HG03097 (cell line): ENCODE measurements at regions not wholly inside any gene's neighbourhood (a gene's known extent, or its start where the extent isn't known, plus 50 kb on each side); places are given as distances from the start of the nearest gene placed in this dataset.

Experiments used
- ATAC-seq: cut with Tn5 transposase; IDR thresholded peaks from one replicate; pipeline ENCODE4 v1.9.1; 2021; ENCODE audit not compliant: unreplicated experiment, low FRiP score

DNA sequence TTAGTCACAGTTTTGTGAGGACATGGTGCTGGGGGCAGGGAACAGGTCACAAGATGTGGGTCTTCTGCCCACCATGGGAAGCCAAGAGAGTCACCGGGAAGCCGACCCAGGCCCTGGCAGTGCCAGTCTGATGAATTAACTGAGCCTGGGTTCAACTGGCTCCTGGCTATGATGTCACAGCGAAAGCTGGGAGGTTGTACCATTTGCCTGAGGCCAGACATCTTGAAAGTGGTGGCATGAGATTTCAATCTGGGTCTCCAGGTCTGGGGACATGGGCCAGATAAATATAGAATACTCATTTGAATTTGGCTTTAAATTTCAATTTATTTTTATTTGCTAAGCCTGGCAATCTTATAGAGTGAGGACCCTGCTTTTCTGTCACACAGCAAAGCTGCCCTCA, 280.9 kb downstream of the NSG2 start:
- no peak for ATAC-seq

DNA sequence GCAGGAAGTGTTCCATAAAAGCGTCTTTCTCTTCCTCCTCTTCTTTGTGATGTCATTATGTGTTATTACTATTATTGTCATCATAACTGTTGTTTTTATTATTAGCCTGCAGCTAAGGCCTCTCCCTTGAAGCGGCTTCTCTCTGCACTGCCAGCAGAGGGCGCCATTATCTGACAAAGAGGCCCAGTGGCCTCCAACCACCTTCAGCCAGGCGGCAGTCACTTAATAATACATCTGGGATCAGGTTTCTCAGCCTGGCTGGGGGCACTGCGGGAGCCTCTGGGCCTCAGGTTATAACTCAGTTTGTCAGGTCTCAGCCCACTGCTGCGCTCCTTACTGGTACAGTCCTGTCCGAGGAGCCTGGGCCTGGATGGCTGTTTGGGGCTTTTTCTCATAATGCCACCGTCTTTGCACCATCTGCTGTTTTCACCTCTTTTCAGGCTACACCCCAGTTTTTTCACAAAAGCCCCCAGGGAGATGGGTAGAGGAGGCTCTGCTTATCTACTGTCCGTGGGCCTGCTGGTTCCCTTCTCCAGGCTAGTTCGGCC, 281.9 kb downstream of the NSG2 start:
- no peak for ATAC-seq

DNA sequence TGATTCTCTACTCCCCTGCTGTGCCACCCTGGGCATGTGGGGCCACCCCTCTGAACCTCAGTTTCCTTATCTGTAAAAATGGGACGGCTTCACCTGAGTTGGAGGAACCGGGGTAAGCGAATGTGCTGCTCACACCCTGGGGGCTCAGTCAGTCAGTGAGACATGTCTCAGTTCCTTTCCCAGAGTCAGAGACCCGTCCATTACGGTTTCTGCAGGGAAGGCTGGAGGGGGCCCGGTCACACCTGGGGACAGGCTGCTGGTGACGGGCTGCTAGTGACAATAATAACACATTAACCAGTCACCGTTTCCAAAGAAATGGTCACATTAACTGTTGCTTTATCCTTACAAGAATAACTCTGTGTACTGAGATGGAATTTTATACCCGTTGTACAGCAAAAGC, 282.4 kb downstream of the NSG2 start:
- no peak for ATAC-seq

DNA sequence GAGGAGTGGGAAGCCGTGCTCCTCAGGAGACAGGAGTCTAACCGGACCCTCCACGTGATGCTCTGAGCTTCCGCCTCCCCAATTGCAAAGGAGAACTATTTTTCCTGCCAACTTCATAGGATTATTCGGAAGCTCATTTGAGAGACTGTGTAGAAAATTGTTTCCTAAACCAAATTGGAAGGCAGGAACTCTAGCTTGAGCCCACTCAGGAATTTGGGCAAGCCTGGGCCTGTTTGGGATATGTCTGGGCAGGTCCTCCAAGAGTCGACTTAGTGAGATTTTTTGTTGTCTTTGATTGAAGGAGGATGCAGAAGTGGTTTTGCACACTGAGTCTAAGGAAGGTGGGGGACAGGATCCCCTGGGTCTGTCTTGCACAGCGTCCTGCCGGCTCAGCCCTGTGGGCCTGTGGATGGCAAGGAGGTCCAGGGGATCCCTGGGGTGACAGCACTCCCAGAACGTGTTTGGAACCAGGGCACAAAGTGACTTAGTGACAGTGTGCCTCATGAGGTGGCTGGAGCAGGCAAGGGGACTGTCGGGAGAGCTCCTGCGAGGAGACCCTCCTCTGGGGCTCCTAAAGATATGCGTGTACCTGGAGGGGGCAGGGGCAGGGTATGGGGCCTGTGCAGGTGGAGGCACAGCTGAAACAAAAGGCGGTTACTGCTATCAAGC, 283.3 kb downstream of the NSG2 start:
- no peak for ATAC-seq

DNA sequence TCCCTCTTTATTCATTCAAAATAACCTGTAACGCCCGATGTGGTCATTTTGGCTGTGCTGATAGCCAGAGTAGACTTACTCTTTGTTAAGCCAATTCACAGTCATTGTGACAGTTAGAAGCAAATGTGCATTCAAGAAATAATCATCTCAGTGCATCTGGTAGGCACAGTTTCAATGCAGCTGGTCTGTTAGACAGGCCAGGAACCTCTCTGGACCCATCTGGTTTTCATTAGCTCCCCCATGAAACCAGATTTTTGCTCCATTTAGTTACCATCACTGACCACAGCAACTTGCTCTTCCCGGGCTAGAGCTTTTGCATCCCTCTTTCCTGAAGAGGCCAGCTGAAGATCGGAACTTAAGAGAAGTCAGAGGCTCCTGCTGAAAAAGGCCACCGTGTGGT, 284.2 kb downstream of the NSG2 start:
- ATAC-seq: no peak

DNA sequence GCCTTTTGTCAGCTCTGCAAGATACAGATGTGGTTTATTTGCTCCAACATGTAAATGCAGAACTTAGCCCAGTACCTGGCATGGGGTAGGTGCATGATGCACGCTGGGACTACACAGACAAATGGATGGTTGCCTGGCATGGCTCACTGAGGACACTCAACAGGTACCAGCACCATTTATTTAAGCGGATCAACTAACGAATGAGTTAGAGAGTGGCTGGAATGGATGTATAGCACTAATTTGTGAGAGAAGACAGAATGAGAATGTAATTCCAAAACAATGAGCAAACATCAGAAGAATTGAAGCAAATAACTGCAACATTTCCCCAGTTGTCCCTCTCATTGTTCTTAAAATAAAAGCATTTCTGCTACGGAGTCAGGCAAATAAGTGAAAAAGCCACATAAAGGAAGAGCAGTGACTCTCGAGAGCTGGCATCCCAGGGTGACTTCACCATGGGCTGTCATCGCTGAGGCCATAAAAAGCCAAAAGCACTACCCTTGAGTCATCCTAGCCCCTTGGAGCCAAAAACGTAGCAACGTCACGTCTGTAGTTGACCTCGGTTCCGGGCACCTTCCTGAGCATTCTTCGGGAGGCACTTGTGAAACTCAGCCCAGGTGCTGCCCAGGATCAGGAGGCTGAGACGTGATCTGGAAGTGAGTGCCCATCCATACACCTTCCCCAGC, 290.3 kb downstream of the NSG2 start:
- ATAC-seq: no peak

DNA sequence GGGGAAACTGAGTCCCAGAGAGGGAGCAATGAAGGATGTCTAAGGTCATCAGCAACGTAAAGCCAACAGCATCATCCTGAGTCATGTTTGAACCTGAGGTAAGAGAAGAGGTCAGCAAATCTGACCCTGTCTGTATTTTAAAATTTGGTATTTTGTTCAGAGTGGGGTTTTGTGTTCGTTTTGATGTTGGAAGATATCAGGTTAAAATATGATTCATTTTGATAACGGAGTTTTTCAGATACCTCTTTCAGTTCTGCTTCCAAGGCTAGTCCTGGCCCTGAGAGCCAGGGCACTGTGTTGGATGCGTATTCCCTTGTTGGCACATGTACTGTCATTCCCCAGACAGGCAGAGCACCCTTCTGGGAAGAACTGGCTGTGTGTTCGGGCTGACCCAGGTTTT, 291.0 kb downstream of the NSG2 start:
- no peak for ATAC-seq

DNA sequence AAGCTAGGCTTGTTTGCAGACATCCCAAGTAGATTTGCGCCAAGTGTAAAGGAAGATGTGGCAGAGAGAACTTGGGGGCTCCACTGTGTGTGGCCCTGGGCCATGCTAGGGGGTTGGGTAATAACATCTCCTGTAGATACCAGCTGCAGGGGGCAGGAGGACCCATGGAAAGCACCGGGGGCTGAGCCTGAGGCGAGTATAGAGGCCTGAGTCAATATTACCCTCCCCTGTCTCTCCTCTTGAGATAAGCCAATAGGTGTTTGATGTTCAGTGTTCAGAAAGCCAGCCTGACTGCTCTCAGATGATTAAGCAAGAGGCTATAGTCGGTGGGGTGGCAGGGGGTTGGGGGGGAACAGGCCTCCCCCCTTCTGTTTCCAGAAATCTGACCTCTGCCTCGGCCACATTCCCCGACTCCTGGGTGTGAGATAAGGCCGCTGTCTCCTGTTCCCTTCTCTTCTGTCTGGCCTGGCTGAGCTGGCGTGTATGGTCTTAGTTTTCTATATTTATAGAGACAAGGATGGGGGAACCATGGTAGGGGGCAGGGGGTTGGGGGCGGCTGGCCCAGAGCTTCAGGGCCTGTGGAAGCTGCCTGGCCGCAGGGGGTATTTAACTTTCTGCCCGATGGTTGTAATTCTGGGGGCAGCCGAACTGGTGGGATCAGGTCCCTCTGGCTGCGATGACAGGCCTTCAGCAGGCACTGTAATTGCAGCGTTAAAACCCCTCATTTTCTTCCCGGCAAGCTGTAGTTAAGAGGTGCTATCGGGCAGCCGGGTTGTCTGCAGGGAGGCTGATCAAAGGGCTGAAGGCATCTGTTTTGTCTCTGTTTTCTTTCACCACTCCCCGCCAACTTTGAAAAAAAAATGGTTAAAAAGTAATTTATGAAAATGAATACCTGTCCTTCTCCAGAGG, 292.0 kb downstream of the NSG2 start:
- no peak for ATAC-seq

DNA sequence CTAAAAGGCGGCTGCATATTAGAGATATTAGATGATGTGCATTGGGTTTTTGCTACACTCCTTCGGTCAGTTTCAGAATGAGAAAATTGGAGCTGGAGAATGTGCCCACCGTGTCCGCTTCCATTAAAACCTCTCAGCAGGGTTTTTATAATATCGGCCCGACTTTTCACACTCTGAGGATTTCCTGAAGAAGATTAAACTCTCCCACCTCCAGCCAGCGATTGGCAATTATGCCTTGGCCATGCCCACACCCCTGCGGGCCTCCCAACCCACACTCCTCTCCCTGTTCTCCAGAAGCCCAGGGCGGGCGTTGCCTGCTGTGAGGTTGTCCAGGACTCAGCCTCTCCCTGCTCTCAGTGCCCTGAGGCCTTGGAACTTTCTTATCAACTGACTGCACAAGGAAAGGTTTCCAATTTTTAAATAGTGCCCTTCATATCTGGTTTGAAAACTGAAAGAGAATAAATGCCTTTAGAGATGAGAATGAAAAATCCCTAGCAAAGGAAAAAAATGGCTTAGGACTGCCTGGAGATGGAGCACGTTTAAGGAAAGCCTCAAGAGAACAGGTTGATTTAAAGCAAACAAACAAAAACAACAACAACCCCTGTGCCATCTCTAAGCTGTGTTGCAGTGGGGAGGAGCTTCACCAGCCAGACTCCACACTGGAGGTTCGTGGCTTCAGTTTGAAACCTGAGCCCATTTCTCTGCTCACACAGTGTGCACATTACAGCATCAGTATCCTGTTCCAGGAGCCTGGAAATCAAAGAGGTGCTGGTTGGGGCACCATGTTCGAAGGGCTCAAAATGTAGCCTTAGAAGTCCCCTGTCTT, 292.9 kb downstream of the NSG2 start:
- no peak for ATAC-seq

DNA sequence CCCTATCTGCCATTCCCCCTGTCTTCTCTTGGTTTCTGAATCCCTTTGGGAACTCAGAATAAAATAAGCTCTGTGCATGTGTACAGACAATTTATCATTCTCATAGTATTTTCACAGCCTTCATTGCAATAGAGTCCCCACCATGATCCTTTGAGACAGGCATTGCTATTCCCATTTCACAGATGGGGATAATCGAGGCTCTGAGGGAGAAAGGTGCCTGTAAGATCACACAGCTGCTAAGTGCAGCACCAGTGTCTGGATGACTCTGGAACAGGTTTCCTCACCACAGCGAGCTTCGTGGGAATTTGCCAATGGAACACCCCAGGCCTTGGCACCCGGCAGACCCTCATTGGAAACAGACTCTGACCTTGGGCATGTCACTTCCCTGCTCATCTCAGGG, 293.6 kb downstream of the NSG2 start:
- no peak for ATAC-seq

DNA sequence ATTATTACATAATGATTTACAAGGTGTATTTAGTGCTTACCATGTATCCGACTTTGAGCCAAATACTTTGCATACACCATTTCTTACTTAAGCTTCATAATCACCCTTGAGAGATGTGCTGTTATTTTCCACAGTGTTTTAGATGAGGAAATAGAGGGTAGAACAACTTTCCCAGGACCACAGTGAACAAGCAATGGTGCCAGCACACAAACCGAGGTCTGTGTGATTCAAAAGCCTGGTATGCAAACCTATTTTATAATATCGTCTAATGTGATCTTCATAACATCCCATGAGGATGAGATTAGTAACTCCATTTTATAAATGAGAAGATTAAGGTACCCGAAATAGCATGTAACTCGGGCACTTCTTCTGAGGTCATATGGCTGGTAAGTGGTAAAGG, 294.7 kb downstream of the NSG2 start:
- no peak for ATAC-seq

DNA sequence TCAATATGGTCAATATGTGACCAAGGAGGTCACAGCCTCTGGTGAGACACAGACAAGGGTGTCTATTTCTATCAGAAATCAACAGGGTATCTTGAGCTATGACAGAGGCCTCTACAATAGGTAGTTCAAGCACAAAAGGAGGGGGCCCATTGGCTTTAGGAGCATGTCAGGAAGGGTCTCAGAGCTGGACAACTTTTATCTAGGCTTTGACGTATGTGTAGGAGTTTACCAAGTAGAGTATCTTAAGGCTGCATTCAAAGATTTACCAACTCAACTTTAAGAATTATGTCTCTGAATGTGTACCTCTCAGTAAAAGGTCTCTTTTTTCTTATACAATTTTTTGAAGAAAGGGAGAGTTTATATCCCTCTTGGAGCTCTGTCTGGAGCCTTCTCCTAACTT, 297.2 kb downstream of the NSG2 start:
- ATAC-seq: no peak

DNA sequence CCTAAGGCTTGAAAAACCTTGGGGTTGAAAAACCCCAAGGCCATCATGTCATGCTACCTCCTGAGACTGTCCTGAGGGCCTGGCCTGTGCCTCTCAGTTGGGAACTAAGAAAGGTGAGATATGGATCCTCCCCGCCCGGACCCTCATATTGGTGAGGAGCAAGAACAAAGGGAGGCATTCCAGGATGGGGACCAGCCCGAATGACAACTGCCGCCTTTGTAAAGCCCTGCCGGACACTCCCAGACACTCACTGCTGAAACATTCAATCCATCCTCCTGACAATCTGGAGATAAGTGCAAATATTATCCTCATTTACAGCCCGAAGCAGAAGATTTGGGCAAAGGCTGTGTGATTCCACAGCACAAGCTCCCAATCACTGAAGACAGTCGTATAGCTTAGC, 298.3 kb downstream of the NSG2 start:
- no peak for ATAC-seq

DNA sequence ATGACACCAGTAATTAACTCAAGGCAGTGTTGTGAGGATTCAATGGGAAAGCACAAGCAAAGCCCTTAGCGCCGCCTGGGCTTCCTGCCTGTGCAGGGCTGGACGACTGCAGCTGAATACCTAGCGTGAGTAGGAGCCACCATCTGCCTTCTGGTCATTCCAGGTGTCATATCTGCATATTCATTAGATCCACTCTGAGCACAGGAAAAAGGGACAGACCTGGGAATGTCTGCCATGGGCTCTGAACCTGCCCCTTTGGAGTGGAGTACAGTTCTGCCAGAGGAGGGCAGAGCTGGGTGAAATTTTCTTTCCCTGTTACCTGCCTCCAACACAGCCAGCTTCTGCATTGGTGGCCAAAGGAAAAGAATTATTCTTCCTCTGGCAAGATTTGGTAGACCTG, 298.8 kb downstream of the NSG2 start:
- no peak for ATAC-seq

DNA sequence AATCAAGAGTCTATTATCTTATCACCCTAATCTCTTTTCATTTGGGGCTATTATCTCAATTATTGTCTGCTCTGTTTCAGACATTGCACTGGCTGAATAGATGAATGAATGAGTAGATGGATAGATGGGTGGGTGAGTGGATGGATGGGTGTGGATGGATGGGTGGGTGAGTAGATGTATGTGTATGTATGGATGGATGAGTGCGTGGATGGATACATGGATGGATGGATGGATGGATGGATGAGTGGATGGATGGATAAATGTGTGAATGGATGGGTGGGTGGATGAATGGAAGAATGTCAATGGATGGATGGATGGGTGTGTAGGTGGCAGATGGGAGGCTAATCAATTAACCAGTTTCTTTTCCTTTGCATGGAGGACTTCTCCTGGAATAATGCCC, 301.7 kb downstream of the NSG2 start:
- ATAC-seq: no peak

DNA sequence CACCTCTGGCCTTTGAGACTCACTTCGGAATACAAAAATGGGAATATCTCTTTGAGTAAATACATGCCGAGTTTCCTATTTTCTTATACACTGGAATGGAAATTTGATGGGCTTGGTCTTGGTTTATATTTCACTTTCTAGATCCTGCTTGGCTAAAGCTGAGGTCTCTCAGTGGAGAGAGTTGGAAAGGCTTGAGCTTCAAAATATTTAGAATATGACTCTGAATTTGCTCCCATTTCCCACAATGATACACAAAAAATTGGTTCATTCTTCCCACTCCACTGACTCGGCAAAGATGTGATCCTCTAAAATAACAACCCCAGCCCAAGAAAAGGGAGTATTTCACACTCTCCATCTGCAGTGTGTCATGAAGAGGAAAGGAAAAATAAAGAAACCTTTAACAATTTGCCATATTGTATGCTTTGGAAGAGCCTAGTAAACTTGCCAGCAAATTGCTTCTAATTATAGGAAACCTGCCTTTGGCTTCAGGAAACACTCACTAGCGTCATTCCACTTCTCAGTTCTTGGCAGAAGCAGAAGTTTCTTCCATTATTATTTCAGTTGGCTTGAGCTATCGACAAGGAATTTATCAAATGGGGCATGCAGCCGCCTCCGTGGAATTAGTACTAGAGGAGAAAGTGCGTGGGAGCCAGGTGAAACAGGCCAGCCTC, 302.9 kb downstream of the NSG2 start:
- no peak for ATAC-seq

DNA sequence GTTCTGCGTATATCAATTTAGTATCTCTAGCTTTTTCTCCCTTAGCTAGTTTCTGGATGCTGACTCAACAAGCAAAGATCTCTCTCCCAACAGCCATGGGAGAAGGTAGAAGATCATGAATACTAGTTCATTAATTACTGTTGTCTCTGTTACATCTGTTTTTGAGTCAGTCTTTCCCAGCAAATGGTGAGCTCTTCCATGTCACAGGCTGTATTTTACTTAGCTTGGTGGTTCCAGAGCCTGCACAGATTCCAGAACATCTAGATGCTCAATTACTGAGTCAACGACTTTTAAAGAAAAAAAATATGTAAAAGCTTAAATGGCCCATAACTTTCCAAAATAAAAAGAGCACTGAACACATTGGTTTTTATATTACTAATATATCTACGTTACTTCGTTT, 307.2 kb downstream of the NSG2 start:
- ATAC-seq: no peak

DNA sequence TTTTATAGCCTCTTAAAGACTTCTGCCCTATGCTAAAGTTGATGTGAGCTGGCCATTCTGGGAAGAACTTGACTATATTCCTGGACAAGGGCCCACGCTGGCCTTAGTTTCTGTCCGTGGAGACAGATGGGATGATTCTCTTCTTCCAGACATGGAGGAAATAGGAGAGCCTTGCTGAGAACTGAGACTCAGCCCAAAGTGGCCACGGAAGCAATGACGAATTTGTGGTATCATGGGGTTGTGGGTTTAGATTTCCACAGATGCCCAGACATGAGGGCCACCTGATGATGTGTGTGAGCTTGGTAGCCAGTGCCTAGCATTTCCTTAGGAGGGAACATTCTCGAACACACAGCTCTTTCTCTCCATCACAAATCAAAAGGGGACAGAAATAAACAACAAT, 309.1 kb downstream of the NSG2 start:
- ATAC-seq: no peak

DNA sequence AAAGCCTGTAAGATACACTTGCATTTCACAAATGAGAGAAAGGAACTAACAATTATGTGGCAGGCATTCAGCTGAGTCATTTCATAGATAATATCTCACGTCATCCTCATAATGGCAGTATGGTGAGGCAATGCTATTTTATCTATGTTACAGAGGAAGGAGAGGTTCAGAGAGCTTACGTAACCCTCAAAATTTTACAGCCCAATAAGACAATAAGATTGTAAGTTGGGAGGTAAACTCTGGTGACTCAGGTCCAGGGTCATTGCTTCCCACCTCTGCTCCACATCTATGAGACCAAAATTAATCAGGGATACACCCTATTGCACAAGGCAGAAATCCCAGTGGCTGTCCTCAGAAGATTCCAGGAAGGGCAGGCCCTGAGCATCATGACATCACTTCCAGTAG, 309.7 kb downstream of the NSG2 start:
- ATAC-seq: no peak

DNA sequence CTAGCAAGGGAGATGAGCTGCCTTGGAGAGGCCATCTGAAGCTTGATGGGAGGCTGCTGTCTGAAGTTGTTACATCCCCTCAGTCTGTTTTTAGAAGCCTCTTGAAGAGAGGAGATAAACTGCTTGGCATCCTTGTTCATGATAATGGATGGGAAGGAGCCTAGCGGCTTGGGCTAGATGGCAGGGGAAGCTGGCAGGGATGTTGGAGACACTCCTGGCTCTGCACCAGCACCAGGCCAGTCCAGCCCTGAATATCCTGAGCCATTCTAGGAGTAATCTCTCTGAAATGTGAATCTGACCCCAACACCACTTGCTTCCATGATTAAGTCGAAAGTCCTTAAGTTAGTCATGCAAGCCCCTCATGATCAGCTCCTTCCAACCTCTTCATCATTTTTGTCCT, 310.5 kb downstream of the NSG2 start:
- ATAC-seq: no peak
